BJ (cell line): ENCODE measurements at regions not wholly inside any gene's neighbourhood (a gene's known extent, or its start where the extent isn't known, plus 50 kb on each side); places are given as distances from the start of the nearest gene placed in this dataset.
"Not testable (repeated sequence)": the region's sequence is repeated elsewhere in the genome, so short reads cannot be mapped to it uniquely, and the experiment has no call there.

Experiments
- CTCF ChIA-PET: fragments of 350-600 bp; formaldehyde crosslinking; extraction: SDS; loops from one replicate; lab custom pipeline; 2021; ENCODE audit warnings: antibody characterized with exemption, inconsistent platforms; lab: Yijun Ruan, JAX
- POLR2A ChIA-PET: fragments of 300-600 bp; sonication (Branson Sonifier 250); formaldehyde crosslinking; extraction: SDS; loops from one replicate; lab custom pipeline; 2021; ENCODE audit warnings: antibody characterized with exemption; lab: Charles Lee
- DNase-seq: peaks from one replicate; pipeline ENCODE4 v3.0.0-alpha.2; 2011; ENCODE audit warnings: low read depth
- H3K27me3 ChIP-seq: 2 replicates; pipeline ENCODE4 v1.6.0; 2011; ENCODE audit warnings: low read length; ENCODE audit not compliant: control insufficient read depth, insufficient read depth
- H3K36me3 ChIP-seq: 2 replicates; pipeline ENCODE4 v1.5.1; 2011; ENCODE audit warnings: low read length; ENCODE audit not compliant: control insufficient read depth, insufficient read depth
- H3K4me3 ChIP-seq: 2 replicates; pipeline ENCODE4 v1.5.1; 2011; ENCODE audit warnings: low read depth, mild to moderate bottlenecking, control low read depth, low read length
- TF ChIP-seq, protein P1 (sequence below): IDR thresholded peaks from 2 replicates; pipeline ENCODE4 v1.5.1; 2011; ENCODE audit warnings: low read depth, mild to moderate bottlenecking, control low read depth, inconsistent platforms, low read length, moderate library complexity; ENCODE audit not compliant: insufficient read depth

DNA sequence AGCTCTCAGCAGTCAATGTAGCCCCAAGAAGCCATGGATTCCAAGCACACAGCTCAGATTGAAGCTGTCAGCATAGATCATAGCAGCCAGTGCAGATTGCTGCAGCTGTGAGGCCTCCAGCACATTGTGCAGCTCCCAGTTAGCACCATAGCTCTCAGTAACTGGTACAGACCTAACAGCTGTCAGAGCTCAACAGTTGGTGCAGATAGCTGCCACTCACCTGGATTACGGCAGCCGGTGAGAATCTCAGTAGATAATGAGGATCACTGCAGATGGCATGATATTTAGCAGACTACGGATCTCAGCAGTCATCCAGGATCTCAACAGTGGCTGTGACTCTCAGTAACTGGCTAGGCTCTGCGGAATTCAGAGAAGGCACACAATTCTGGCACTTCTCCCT, 500.4 kb downstream of the TUSC1 start:
- DNase-seq = no peak
- Histone ChIP-seq H3K36me3 (no peaks in the 10 kb centered on the region), H3K4me3 (no peak overlapping the region), H3K27me3 (no peaks in the 10 kb centered on the region)
- CTCF ChIA-PET = no interaction called here
- TF ChIP-seq, protein P1, sequence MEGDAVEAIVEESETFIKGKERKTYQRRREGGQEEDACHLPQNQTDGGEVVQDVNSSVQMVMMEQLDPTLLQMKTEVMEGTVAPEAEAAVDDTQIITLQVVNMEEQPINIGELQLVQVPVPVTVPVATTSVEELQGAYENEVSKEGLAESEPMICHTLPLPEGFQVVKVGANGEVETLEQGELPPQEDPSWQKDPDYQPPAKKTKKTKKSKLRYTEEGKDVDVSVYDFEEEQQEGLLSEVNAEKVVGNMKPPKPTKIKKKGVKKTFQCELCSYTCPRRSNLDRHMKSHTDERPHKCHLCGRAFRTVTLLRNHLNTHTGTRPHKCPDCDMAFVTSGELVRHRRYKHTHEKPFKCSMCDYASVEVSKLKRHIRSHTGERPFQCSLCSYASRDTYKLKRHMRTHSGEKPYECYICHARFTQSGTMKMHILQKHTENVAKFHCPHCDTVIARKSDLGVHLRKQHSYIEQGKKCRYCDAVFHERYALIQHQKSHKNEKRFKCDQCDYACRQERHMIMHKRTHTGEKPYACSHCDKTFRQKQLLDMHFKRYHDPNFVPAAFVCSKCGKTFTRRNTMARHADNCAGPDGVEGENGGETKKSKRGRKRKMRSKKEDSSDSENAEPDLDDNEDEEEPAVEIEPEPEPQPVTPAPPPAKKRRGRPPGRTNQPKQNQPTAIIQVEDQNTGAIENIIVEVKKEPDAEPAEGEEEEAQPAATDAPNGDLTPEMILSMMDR = no peak
- POLR2A ChIA-PET = no interaction called here

DNA sequence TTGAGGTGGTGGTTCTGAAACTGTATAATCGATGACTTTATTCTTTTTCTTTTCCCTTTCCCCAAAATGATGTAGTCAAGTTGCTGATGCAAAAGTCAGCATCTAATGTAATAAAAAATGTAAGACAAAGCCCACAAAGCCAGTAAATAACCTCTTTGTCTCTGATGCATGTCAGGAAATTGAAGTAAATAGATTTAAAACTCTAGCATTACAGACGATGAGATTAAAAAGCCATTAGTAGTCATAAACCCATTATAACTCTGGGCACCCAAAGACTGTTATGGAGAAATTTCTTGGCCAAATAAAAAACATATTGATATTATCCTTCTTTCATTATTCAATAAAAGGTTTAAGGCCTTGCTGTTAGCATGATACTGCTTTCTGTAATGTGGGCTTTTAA, 548.7 kb downstream of the TUSC1 start:
- DNase-seq = no peak
- Histone ChIP-seq H3K27me3 (no peaks in the 10 kb centered on the region), H3K4me3 (no peak overlapping the region), H3K36me3 (no peaks in the 10 kb centered on the region)
- TF ChIP-seq, protein P1 = no peak
- ChIA-PET CTCF (no interaction called here), POLR2A (no interaction called here)

DNA sequence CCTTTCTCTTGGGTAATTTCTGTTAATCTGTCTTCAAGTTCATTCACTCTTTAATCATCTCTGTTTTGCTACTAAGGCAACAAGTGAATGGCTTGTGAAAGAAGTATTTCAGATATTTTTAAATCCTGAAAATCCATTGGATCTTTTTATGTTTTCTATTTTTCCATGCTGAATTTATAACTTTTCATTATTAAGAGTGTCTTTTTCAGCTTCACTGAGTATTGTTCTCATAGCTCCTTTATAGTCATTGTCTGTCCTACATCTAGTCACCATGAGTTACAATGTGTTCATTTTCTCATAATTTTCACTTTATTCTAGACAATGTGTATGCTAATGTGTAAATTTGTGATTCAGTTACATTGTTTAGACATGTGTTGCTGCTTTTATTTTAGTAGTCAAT, 556.4 kb downstream of the TUSC1 start:
- Histone ChIP-seq H3K4me3 (no peak overlapping the region), H3K36me3 (no peaks in the 10 kb centered on the region), H3K27me3 (no peaks in the 10 kb centered on the region)
- CTCF ChIA-PET = no interaction called here
- DNase-seq = no peak
- POLR2A ChIA-PET = no interaction called here
- TF ChIP-seq, protein P1 = no peak

DNA sequence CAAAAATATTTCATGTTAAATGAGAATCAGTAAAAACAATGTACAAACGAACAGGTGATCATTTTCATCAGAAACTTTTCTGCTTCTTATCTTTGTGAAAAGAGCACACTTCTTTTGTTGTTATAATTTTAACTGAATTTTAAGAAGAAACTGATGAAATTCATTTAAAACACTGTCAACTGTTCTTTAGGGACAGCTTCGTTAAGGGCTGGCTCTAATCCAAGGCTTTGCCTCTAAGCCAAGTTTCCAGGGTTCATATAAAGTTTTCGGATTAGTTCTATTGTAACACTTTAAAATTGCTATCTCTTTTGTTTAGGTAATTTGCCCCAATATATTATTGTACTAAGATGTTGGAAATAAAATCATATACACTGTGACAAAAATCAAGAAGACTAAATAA, 559.2 kb downstream of the TUSC1 start:
- Histone ChIP-seq H3K4me3 (no peak overlapping the region), H3K27me3 (no peaks in the 10 kb centered on the region), H3K36me3 (no peaks in the 10 kb centered on the region)
- POLR2A ChIA-PET = no interaction called here
- TF ChIP-seq, protein P1 = no peak
- no peak for DNase-seq
- CTCF ChIA-PET = no interaction called here

DNA sequence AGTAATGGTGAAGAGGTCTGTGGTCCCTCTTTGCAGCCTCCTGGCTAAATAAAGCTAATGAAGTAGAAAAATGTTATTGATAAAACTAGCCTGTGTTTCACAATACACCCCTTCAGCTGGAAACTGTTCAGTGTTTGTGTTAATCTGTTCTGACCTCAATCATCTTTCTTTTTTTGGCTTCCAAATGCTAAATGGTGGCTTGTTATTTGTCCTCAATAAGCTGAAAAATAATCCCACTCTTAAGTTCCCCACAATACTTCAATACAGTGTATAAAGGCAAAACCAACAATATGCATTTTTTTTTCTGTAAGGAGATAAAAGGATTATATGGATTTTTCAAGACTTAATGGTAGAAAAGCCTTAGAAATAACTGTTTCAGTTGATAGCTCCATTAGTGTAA, 560.5 kb downstream of the TUSC1 start:
- ChIA-PET CTCF (no interaction called here), POLR2A (no interaction called here)
- Histone ChIP-seq H3K4me3 (no peak overlapping the region), H3K27me3 (no peaks in the 10 kb centered on the region), H3K36me3 (no peaks in the 10 kb centered on the region)
- TF ChIP-seq, protein P1 = no peak
- no peak for DNase-seq

DNA sequence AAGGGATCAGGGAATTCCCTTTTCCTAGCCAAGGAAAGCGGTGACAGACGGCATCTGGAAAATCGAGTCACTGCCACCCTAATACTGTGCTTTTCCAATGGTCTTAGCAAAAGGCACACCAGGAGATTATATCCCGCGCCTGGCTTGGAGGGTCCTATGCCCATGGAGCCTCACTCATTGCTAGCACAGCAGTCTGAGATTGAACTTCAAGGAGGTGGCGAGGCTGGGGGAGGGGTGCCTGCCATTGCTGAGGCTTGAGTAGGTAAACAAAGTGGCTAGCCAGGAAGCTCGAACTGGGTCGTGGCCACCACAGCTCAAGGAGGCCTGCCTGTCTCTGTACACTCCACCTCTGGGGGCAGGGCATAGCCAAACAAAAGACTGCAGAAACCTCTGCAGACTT, 556.5 kb upstream of the IZUMO3 start:
- POLR2A ChIA-PET, CTCF ChIA-PET, H3K36me3 ChIP-seq, DNase-seq, H3K27me3 ChIP-seq, H3K4me3 ChIP-seq: not testable (repeated sequence)
